Skin of body (tissue), 1 donor: ENCODE measurements at regions not wholly inside any gene's neighbourhood (a gene's known extent, or its start where the extent isn't known, plus 50 kb on each side); places are given as distances from the start of the nearest gene placed in this dataset.
A peak's percentile ranks its signal among the peaks of the same experiment; 100 is the strongest.

Source experiments
- DNase-seq: peaks from one replicate; lab custom pipeline; 2025; lab: John Stamatoyannopoulos, UW

GRCh38 chr10:89095701-89096391, 105.2 kb downstream of the FAS start:
- no peak for DNase-seq

DNA sequence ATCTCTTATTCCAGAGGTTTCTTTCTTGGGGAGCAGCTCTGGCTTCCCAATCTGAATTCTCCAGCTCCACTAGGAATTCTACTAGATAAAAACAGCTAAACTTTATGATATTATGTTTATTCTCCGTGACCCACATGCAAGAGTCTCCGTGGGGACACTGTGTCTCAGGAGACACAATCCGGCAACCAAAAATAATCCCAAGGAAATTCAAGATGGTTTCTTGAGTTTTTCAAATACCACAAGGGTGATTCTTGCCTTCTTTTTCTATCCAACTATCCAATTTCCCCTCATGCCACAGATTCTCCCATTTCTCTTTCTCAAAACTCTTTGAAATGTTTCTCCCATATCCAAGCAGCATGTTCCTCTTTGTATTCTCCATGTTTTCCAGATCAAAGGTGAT, 103.1 kb downstream of the FAS start:
- no peak for DNase-seq

DNA sequence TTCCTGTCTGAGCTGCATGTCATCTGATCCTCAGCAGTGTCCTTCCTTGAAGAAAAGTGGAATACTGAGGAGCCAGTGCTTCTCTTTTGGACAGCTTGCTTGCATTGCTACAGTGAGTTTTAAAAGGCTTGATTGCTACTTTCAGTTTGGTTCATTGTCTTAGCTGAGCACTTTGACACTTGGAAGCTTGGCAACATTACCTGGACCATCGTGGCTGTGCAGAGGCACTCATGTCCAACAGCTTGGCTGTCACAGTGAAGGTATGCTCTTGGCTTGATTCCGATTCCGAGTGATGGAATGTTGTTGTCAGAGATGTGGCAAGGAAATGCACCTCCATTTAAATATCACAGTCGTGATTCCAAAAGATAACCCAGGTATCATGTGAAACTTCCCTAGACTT, 102.4 kb downstream of the FAS start:
- no peak for DNase-seq

GRCh38 chr10:89092439-89092838, 101.8 kb downstream of the FAS start:
- DNase-seq = no peak

DNA sequence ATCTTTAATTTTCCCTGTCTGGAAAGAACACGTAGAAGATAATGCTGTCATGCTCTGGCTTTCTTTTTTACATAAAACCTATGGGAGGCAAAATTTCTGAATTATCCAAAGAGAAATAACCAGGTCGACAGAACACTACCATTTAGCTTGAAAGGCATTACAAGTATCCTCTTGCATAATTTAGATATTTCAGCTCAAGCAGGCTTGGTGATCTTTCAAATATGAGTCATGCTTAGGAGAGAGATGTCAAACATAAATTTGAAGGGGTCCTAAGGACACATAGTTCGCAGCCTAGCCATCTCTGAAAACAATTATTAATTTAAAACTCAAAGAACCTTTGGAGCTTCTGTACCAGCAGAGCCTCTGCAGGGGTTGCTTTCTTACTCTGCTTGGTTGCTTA, 100.9 kb downstream of the FAS start:
- DNase-seq = no peak

GRCh38 chr10:89090756-89091445, 100.3 kb downstream of the FAS start:
- DNase-seq = peak; percentile 41

DNA sequence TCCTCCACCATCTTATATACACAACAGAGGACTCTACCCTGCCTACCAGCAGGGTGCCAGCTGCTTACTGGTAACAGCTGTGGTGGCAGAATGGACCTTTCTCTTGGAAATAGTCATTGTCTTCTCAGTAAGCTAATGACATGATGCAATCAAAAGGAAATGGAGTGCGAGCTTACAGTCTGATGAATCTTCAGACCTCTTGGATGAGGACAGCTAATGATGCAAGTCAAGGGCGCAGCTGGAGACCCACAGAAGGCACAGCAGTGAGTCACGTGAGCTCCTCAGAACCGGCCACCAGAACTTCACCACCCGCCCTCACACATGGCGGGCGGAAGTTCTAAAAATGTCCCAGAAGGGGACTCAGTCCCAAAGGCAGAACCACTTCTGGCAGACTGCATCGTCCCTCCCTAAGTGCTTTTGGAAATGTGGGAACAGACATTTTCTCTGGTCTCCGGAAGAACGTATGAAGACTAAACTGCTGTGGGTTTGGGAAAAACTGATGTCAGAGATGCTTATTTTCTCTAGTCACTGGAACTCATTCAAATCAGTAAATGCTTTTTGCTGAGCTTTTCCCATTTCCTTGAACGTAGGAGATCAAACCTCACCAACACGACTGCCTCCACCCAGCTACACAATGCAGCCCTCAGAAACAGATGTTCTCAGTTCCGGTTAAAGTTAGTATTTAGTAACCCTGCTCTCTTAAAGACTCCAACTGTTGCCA, 96.4 kb downstream of the FAS start:
- peak; percentile 98 for DNase-seq

GRCh38 chr10:89085153-89085552, 94.6 kb downstream of the FAS start:
- DNase-seq = no peak

DNA sequence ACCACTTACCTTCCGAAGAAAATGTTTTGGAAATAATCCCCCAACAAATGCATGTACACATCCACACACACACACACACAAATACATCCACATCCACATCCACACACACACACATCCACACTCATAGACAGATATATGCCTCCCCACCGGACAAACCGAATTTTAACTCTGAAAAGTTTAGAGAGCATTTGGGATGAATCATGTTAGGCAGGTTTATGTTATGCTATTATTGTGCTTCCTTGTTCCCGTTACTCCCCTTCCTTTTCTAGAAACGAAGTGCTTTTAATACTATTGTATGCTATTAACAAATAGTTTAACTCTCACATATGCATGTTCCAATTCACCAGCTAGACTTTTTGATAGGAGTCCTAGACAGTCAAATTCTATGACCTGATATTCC, 91.5 kb downstream of the FAS start:
- DNase-seq = no peak

GRCh38 chr10:89080660-89081059, 90.1 kb downstream of the FAS start:
- DNase-seq = no peak

DNA sequence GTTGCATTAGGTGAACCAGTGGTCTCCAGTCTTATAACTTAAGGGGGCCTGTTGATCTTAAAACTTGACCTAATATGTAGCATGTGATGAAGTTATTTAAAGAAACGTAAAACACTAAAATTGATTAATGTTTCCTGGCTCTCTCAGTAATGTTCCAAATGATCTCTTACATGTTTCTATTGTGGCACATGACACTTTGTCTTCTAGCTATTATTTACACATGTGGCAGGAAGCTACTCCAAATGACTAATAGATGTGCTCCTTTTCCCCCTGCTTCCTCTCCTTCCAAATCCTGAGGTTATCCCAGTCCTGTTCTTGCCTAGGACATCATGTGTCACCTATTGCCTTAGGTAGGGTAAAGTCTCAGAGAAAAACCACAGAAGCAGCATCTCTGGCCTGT, 89.4 kb downstream of the FAS start:
- DNase-seq = peak; percentile 92

DNA sequence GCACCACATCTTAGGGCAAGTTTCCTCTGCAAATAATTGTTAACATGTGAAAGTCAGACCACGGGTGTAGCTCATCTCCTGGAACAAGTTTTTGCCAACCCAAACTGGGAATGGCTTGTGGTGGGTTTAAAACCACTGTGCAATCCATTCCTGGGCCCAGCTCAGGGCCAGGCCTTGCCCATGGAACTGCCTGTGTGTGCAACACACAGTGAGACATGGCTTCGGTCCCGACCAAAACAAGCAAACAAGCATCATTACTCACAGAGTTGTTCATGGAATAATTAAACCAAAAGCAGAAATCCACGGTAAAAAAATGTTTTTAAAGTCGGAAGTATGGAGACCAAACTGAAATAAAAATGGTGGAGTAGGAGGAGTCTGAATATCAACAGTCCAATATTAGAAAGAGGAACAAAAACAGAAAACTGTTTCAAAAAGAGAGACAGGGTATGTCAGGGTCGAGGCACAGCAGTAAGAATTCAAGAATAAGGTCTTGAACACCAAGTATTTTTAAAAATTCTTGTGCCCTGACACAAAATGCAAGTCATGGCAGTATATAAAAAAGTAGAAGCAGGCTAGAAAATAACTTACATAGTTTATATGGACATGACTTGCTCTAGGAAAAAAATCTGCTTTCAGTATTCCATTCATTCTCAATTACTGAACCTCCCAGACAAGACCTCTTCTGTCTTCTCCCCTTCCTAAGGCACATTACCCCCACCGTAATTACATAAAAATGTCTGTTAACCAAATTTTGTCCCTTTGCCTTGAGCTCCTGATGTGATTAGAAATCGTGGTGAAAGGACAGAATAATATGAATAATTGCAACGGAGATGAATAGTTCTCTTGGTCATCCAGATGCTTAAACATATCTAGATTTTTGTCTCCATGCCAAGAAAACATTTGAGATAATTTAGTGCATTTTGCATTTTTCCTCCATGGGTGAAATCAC, 88.4 kb downstream of the FAS start:
- DNase-seq = peak; percentile 90

DNA sequence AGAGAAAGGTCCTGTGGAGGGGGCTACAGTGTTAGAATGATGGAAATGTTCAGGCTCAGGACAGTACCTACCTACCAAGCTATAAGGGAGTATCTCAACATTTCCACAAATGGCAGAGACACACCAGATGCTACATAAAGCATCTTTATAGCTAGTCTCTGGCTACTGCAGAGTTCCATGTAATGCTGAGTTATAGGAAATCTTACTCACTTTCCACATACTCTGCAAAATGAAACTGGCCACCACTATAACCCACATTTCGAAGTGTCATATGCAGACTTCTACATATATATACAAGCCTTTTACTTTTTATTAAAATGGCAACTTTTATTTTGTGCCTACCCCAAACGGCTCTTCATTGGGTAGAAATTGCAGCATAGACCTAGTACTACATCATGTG, 85.5 kb downstream of the FAS start:
- DNase-seq = no peak

- peak; percentile 63 for DNase-seq
Observed at GRCh38 chr10:89075631-89076030, 85.0 kb downstream of the FAS start.

GRCh38 chr10:89074120-89074519, 83.5 kb downstream of the FAS start:
- peak; percentile 26 for DNase-seq

GRCh38 chr10:89073719-89074118, 83.1 kb downstream of the FAS start:
- DNase-seq = no peak

DNA sequence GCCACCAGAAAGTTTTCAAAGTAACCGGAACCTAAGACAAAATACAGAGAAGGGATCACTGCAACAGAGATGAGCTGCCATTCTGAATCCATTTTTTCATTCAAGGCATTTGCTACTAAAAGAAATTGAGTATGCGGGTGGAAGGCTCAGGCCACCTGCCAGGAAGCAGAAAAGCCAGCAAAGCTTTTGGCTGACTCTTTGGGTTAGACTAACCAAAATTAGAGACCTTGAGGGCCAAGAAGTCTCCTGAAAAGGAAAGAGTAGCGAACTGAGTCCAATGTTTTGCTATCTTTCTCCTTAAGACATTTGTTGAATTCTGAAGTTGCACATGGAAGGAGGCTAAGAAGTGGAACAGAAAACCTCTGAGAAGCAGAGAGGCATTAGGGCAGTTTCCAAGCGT, 79.0 kb downstream of the FAS start:
- DNase-seq = no peak
